T-helper 1 cell treated with Interleukin-12 subunit alpha and Interleukin-12 subunit beta and Interleukin-4 antibody, amounts not matched to agents 30 μg/mL and 1 μg/mL, for 36 hours (primary cell): ENCODE measurements at regions not wholly inside any gene's neighbourhood (a gene's known extent, or its start where the extent isn't known, plus 50 kb on each side); places are given as distances from the start of the nearest gene placed in this dataset.
"Not testable (repeated sequence)": the region's sequence is repeated elsewhere in the genome, so short reads cannot be mapped to it uniquely, and the experiment has no call there.

ENCODE experiments used
- H3K27ac Mint-ChIP-seq: one replicate; pipeline ENCODE4 v1.8.0; 2021; ENCODE audit warnings: mild to moderate bottlenecking, mixed read lengths
- H3K27me3 Mint-ChIP-seq: one replicate; pipeline ENCODE4 v1.8.0; 2021; ENCODE audit warnings: low read depth, mixed read lengths
- H3K36me3 Mint-ChIP-seq: one replicate; pipeline ENCODE4 v1.8.0; 2021; ENCODE audit warnings: low read depth, mixed read lengths
- H3K4me1 Mint-ChIP-seq: one replicate; pipeline ENCODE4 v1.8.0; 2021; ENCODE audit warnings: low read depth, mixed read lengths
- H3K4me3 Mint-ChIP-seq: one replicate; pipeline ENCODE4 v1.8.0; 2021; ENCODE audit warnings: mild to moderate bottlenecking, moderate library complexity, mixed read lengths
- H3K9me3 Mint-ChIP-seq: one replicate; pipeline ENCODE4 v1.8.0; 2021; ENCODE audit warnings: mixed read lengths

- Mint-ChIP-seq H3K4me3 (no peak overlapping the region), H3K4me1 (no peaks in the 10 kb centered on the region), H3K27me3 (peaks cover 5% of the 10 kb centered on the region), H3K27ac (no peak overlapping the region), H3K9me3 (no peaks in the 10 kb centered on the region), H3K36me3 (no peaks in the 10 kb centered on the region)
Observed at GRCh38 chr6:18527836-18528743, 140.9 kb downstream of the RNF144B start.

- no peaks in the 10 kb centered on the region for H3K9me3 Mint-ChIP-seq
- no peaks in the 10 kb centered on the region for H3K36me3 Mint-ChIP-seq
- H3K27ac Mint-ChIP-seq = no peak overlapping the region
- no peak overlapping the region for H3K4me3 Mint-ChIP-seq
- H3K4me1 Mint-ChIP-seq = no peaks in the 10 kb centered on the region
- H3K27me3 Mint-ChIP-seq = peaks cover 5% of the 10 kb centered on the region
Observed at GRCh38 chr6:18530201-18530600, 143.1 kb downstream of the RNF144B start.

- H3K36me3 Mint-ChIP-seq = no peaks in the 10 kb centered on the region
- no peaks in the 10 kb centered on the region for H3K4me1 Mint-ChIP-seq
- H3K27ac Mint-ChIP-seq = no peak overlapping the region
- H3K27me3 Mint-ChIP-seq = peaks cover 5% of the 10 kb centered on the region
- H3K4me3 Mint-ChIP-seq = no peak overlapping the region
- no peaks in the 10 kb centered on the region for H3K9me3 Mint-ChIP-seq
Observed at GRCh38 chr6:18532139-18532538, 145.0 kb downstream of the RNF144B start.

- Mint-ChIP-seq H3K4me1 (no peaks in the 10 kb centered on the region), H3K4me3 (no peak overlapping the region), H3K27me3 (peaks cover 5% of the 10 kb centered on the region), H3K36me3 (no peaks in the 10 kb centered on the region), H3K27ac (no peak overlapping the region), H3K9me3 (no peaks in the 10 kb centered on the region)
Observed at GRCh38 chr6:18533793-18534192, 146.6 kb downstream of the RNF144B start.

GRCh38 chr6:18536591-18537055 is 149.5 kb downstream of the RNF144B start:
- Mint-ChIP-seq H3K27me3 (peaks cover 5% of the 10 kb centered on the region), H3K4me1 (no peaks in the 10 kb centered on the region), H3K27ac (no peak overlapping the region), H3K9me3 (no peaks in the 10 kb centered on the region), H3K4me3 (no peak overlapping the region), H3K36me3 (no peaks in the 10 kb centered on the region)

DNA sequence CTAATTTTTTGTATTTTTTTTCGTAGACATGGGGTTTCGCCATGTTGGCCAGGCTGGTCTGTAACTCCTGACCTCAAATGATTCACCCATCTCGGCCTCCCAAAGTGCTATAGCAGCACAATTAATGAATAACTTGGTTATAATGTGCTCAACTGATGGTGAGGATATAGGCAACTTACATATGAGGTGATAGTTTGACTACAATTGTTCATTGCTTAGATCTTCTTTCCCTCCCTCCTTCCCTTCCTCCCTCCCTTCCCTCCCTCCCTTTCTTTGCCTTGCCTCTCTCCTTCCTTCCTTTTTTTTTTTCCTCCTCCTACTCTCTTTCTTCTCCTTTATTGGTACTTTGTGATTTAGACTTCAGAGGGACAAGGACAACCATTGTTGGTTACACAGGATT is 151.2 kb downstream of the RNF144B start:
- Mint-ChIP-seq H3K4me1 (no peaks in the 10 kb centered on the region), H3K36me3 (no peaks in the 10 kb centered on the region), H3K9me3 (peaks cover under 1% of the 10 kb centered on the region), H3K4me3 (no peak overlapping the region), H3K27me3 (no peaks in the 10 kb centered on the region), H3K27ac (no peak overlapping the region)

- Mint-ChIP-seq H3K4me3 (no peak overlapping the region), H3K27ac (no peak overlapping the region), H3K27me3 (no peaks in the 10 kb centered on the region), H3K36me3 (no peaks in the 10 kb centered on the region), H3K4me1 (no peaks in the 10 kb centered on the region), H3K9me3 (peaks cover 20% of the 10 kb centered on the region)
Observed at GRCh38 chr6:18543051-18543450, 155.9 kb downstream of the RNF144B start.

DNA sequence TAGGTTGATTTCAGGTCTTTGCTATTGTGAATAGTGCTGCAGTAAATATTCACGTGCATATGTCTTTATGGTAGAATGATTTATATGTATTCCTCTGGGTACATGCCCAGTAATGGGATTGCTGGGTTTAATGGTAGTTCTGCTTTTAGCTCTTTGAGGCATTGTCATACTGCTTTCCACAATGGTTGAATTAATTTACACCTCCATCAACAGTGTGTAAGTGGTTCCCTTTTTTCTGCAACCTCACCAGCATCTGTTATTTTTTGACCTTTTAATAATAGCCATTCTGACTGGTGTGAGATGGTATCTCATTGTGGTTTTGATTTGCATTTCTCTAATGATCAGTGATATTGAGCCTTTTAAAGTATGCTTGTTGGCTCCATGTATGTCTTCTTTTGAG is 158.0 kb downstream of the RNF144B start:
- not testable (repeated sequence) for H3K4me1 Mint-ChIP-seq, H3K4me3 Mint-ChIP-seq, H3K27me3 Mint-ChIP-seq, H3K27ac Mint-ChIP-seq, H3K36me3 Mint-ChIP-seq
- H3K9me3 Mint-ChIP-seq = peaks cover 20% of the 10 kb centered on the region

DNA sequence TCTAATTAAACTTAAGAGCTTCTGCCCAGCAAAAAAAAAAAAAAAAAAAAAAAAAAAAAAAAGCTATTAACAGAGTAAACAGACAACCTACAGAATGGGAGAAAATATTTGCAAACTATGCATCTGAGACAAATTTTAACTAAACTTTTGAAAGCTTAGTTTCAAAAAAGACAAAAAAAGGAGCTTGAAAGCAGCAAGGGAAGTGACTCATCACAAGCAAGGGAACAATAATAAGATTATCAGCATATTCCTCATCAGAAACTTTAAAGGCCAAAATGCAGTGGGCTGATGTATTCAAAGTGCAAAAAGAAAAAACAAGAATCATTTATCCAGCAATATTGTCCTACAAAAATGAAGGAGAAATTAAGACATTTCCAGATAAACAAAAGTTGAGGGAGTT is 158.6 kb downstream of the RNF144B start:
- Mint-ChIP-seq H3K4me1 (no peaks in the 10 kb centered on the region), H3K27ac (no peak overlapping the region), H3K9me3 (peaks cover 20% of the 10 kb centered on the region), H3K36me3 (no peaks in the 10 kb centered on the region), H3K4me3 (no peak overlapping the region), H3K27me3 (no peaks in the 10 kb centered on the region)

- Mint-ChIP-seq H3K36me3 (no peaks in the 10 kb centered on the region), H3K9me3 (peaks cover 5% of the 10 kb centered on the region), H3K27me3 (no peaks in the 10 kb centered on the region), H3K27ac (no peak overlapping the region), H3K4me3 (no peak overlapping the region), H3K4me1 (no peaks in the 10 kb centered on the region)
Observed at GRCh38 chr6:18550119-18550518, 163.0 kb downstream of the RNF144B start.

GRCh38 chr6:18551228-18551627 is 164.1 kb downstream of the RNF144B start:
- H3K9me3 Mint-ChIP-seq = no peaks in the 10 kb centered on the region
- no peaks in the 10 kb centered on the region for H3K4me1 Mint-ChIP-seq
- H3K27me3 Mint-ChIP-seq = no peaks in the 10 kb centered on the region

DNA sequence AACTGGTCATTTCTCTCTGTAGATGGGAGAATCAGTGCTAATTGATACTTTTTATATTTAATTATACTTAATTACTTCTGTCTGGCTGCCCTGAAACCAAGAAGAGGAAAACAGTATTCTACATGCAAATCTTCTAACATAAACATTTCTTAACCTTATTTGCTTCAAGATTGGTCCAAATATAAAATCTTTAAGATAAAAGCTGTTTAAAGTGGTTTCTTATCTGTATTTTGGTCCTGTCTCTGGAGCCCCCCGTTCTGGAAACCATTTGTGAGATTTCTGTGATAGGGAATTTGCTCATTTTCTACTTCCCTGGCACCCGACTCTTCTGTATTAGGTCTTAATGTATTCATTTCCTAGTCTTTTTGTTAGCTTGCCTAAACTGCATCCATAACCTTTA is 168.6 kb downstream of the RNF144B start:
- no peaks in the 10 kb centered on the region for H3K4me1 Mint-ChIP-seq
- H3K36me3 Mint-ChIP-seq = no peaks in the 10 kb centered on the region
- no peaks in the 10 kb centered on the region for H3K27me3 Mint-ChIP-seq
- H3K4me3 Mint-ChIP-seq = no peak overlapping the region
- H3K9me3 Mint-ChIP-seq = no peaks in the 10 kb centered on the region
- H3K27ac Mint-ChIP-seq = no peak overlapping the region

More at GRCh38 chr6:18551228-18551627, 164.1 kb downstream of the RNF144B start:
- H3K36me3 Mint-ChIP-seq = no peaks in the 10 kb centered on the region
- H3K4me3 Mint-ChIP-seq = no peak overlapping the region
- H3K27ac Mint-ChIP-seq = no peak overlapping the region

- Mint-ChIP-seq H3K27me3 (no peaks in the 10 kb centered on the region), H3K27ac (no peak overlapping the region), H3K9me3 (no peaks in the 10 kb centered on the region), H3K36me3 (no peaks in the 10 kb centered on the region), H3K4me3 (no peak overlapping the region), H3K4me1 (no peaks in the 10 kb centered on the region)
Observed at GRCh38 chr6:18561037-18561750, 174.0 kb downstream of the RNF144B start.

DNA sequence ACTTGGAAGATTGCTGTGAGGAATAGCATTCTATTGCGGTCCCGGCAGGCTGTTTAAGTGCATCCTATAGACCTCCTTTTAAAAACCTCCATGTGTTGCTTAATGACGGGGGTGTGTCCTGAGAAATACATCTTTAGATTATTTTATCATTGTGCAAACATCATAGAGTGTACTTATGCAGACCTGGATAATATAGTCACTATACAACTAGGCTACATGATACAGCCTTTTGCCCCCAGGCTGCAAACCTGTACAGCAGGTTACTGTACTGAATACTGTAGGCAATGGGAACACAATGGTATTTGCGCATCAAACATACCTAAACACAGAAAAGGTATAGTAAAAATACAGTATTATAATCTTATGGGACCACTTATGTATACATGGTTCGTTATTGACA is 175.6 kb downstream of the RNF144B start:
- Mint-ChIP-seq H3K27me3 (no peaks in the 10 kb centered on the region), H3K9me3 (no peaks in the 10 kb centered on the region), H3K36me3 (no peaks in the 10 kb centered on the region), H3K4me3 (no peak overlapping the region), H3K4me1 (no peaks in the 10 kb centered on the region), H3K27ac (no peak overlapping the region)

DNA sequence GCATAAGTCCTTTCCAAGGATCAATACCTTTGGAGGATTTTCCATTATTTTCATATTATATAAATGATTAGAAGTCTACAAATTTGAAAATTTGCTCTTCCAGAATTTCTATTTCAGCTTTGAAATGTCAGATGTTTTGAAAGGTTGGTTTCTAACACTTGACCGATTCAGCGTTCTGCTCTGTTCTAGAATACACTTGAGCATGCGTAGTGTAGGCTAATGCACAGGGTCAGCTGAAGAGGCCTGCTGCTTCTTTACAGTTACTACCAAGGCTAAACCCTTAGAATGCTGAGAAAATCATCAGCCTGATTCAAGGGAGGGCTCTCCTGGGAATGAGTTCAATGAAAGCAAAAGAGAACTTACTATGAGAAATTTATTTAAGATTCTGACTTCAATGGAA is 177.6 kb downstream of the RNF144B start:
- no peaks in the 10 kb centered on the region for H3K4me1 Mint-ChIP-seq

More for the DNA sequence above, 177.6 kb downstream of the RNF144B start:
- Mint-ChIP-seq H3K9me3 (no peaks in the 10 kb centered on the region), H3K36me3 (no peaks in the 10 kb centered on the region), H3K27me3 (no peaks in the 10 kb centered on the region), H3K4me3 (no peak overlapping the region), H3K27ac (no peak overlapping the region)
